IMR-90 (cell line): ENCODE measurements at regions not wholly inside any gene's neighbourhood (a gene's known extent, or its start where the extent isn't known, plus 50 kb on each side); places are given as distances from the start of the nearest gene placed in this dataset.

ENCODE experiments used
- MAZ ChIP-seq: IDR thresholded peaks from 2 replicates; pipeline ENCODE4 v1.6.1; 2012; ENCODE audit warnings: low read depth, mild to moderate bottlenecking, low read length, improper control_type of control experiment, moderate library complexity, borderline replicate concordance
- MXI1 ChIP-seq: IDR thresholded peaks from 2 replicates; pipeline ENCODE4 v1.6.1; 2012; ENCODE audit warnings: low read depth, mild to moderate bottlenecking, low read length, moderate library complexity, borderline replicate concordance
- POLR2A ChIP-seq: IDR thresholded peaks from 2 replicates; pipeline ENCODE4 v1.6.1; 2012; ENCODE audit warnings: mild to moderate bottlenecking, low read depth, low read length
- RAD21 ChIP-seq: IDR thresholded peaks from 2 replicates; pipeline ENCODE4 v1.6.1; 2012; ENCODE audit warnings: low read length, improper control_type of control experiment
- RCOR1 ChIP-seq: IDR thresholded peaks from 2 replicates; pipeline ENCODE4 v1.6.1; 2012; ENCODE audit warnings: mild to moderate bottlenecking, low read length, improper control_type of control experiment; ENCODE audit not compliant: insufficient replicate concordance
- RFX5 ChIP-seq: IDR thresholded peaks from 2 replicates; pipeline ENCODE4 v1.8.0; 2012; ENCODE audit warnings: low read depth, mild to moderate bottlenecking, low read length, moderate library complexity
- SMC3 ChIP-seq: fragments of 150-350 bp; IDR thresholded peaks from 2 replicates; pipeline ENCODE4 v1.6.1; 2016; ENCODE audit warnings: low read depth, mild to moderate bottlenecking, antibody characterized with exemption, low read length, moderate library complexity
- TF ChIP-seq, protein P1 (sequence below): conservative IDR thresholded peaks from 2 replicates; pipeline ENCODE4 v1.5.1; 2012; ENCODE audit warnings: mild to moderate bottlenecking, low read depth, low read length, improper control_type of control experiment
- TF ChIP-seq, protein P2 (sequence below): fragments of 150-350 bp; IDR thresholded peaks from 2 replicates; pipeline ENCODE4 v1.6.1; 2016; ENCODE audit warnings: low read depth, mild to moderate bottlenecking, low read length, moderate library complexity, borderline replicate concordance
- TF ChIP-seq, protein P3 (sequence below): fragments of 150-350 bp; IDR thresholded peaks from 2 replicates; pipeline ENCODE4 v1.6.1; 2017; ENCODE audit warnings: mild to moderate bottlenecking, antibody characterized with exemption, low read length, low read depth

DNA sequence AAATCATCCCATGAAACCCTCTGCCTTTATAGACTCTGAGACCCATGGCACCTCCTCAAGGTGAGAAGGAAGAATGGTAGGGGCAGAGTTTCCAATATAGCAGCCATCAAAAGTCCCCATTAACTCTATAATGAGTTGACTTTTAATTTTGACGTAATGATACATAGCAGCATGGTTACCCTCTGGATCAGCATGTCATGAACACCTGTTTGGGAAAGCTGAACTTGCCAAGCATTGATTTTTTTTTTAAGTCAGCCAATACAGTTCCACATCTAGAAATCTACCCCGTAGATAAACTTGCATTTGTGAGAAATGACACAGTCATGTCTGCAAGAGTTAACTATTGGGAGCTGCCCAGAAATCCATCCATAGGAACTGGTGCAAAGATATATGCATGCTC, 191.8 kb downstream of the TMEM114 start:
- TF ChIP-seq, protein P1, sequence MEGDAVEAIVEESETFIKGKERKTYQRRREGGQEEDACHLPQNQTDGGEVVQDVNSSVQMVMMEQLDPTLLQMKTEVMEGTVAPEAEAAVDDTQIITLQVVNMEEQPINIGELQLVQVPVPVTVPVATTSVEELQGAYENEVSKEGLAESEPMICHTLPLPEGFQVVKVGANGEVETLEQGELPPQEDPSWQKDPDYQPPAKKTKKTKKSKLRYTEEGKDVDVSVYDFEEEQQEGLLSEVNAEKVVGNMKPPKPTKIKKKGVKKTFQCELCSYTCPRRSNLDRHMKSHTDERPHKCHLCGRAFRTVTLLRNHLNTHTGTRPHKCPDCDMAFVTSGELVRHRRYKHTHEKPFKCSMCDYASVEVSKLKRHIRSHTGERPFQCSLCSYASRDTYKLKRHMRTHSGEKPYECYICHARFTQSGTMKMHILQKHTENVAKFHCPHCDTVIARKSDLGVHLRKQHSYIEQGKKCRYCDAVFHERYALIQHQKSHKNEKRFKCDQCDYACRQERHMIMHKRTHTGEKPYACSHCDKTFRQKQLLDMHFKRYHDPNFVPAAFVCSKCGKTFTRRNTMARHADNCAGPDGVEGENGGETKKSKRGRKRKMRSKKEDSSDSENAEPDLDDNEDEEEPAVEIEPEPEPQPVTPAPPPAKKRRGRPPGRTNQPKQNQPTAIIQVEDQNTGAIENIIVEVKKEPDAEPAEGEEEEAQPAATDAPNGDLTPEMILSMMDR, result no peak
- TF ChIP-seq MAZ (no peak), SMC3 (no peak), RCOR1 (no peak), RAD21 (no peak), MXI1 (no peak), RFX5 (no peak), POLR2A (no peak)
- TF ChIP-seq, protein P2, sequence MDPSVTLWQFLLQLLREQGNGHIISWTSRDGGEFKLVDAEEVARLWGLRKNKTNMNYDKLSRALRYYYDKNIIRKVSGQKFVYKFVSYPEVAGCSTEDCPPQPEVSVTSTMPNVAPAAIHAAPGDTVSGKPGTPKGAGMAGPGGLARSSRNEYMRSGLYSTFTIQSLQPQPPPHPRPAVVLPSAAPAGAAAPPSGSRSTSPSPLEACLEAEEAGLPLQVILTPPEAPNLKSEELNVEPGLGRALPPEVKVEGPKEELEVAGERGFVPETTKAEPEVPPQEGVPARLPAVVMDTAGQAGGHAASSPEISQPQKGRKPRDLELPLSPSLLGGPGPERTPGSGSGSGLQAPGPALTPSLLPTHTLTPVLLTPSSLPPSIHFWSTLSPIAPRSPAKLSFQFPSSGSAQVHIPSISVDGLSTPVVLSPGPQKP, result no peak
- TF ChIP-seq, protein P3, sequence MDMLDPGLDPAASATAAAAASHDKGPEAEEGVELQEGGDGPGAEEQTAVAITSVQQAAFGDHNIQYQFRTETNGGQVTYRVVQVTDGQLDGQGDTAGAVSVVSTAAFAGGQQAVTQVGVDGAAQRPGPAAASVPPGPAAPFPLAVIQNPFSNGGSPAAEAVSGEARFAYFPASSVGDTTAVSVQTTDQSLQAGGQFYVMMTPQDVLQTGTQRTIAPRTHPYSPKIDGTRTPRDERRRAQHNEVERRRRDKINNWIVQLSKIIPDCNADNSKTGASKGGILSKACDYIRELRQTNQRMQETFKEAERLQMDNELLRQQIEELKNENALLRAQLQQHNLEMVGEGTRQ, result no peak
